HepG2 (cell line): ENCODE measurements at regions not wholly inside any gene's neighbourhood (a gene's known extent, or its start where the extent isn't known, plus 50 kb on each side); places are given as distances from the start of the nearest gene placed in this dataset.

Experiments
- GATAD1 ChIP-seq: IDR thresholded peaks from 2 replicates; pipeline ENCODE4 v1.6.1; 2016; ENCODE audit warnings: missing genetic modification reagents, missing compliant biosample characterization
- KDM4B ChIP-seq: sonication (generic); formaldehyde crosslinking; IDR thresholded peaks from 2 replicates; pipeline ENCODE4 v1.4.0; 2020; ENCODE audit warnings: missing genetic modification reagents
- MAZ ChIP-seq, 2 experiments: sonication (generic) in 1 of 2; formaldehyde crosslinking in 1 of 2; IDR thresholded peaks; 2 replicates each; pipeline versions ENCODE4 v1.5.0 to v1.6.1; 2012 to 2020; ENCODE audit warnings: low read depth in 2 of 2, mild to moderate bottlenecking in 2 of 2, borderline replicate concordance in 1 of 2, improper control_type of control experiment in 1 of 2, low read length in 1 of 2, missing genetic modification reagents in 1 of 2, moderate library complexity in 1 of 2
- MBD4 ChIP-seq: IDR thresholded peaks from 2 replicates; pipeline ENCODE4 v1.6.1; 2012; ENCODE audit warnings: low read length, inconsistent platforms, borderline replicate concordance
- MEF2D ChIP-seq: sonication (generic); formaldehyde crosslinking; IDR thresholded peaks from 2 replicates; pipeline ENCODE4 v1.5.1; 2020; ENCODE audit warnings: mild to moderate bottlenecking, missing genetic modification reagents
- SAFB2 ChIP-seq: sonication (generic); formaldehyde crosslinking; IDR thresholded peaks from 2 replicates; pipeline ENCODE4 v1.5.1; 2020; ENCODE audit warnings: missing genetic modification reagents, low read depth, mild to moderate bottlenecking, borderline replicate concordance
- TAF1 ChIP-seq: sonication (generic); formaldehyde crosslinking; IDR thresholded peaks from 2 replicates; pipeline ENCODE4 v1.4.0; 2020; ENCODE audit warnings: missing genetic modification reagents
- ZBTB42 ChIP-seq: sonication (generic); formaldehyde crosslinking; IDR thresholded peaks from 2 replicates; pipeline ENCODE4 v1.5.0; 2020; ENCODE audit warnings: mild to moderate bottlenecking, missing genetic modification reagents
- ZNF292 ChIP-seq: sonication (generic); formaldehyde crosslinking; IDR thresholded peaks from 2 replicates; pipeline ENCODE4 v1.8.1; 2022; ENCODE audit warnings: mild to moderate bottlenecking, low read depth, missing genetic modification reagents, borderline replicate concordance
- ZNF7 ChIP-seq: IDR thresholded peaks from 2 replicates; pipeline ENCODE4 v1.6.1; 2016; ENCODE audit warnings: missing biosample characterization, missing genetic modification reagents
- ZNF713 ChIP-seq: sonication (generic); formaldehyde crosslinking; IDR thresholded peaks from 2 replicates; pipeline ENCODE4 v1.4.0; 2020; ENCODE audit warnings: mild to moderate bottlenecking, missing genetic modification reagents
- ZSCAN12 ChIP-seq: sonication (generic); formaldehyde crosslinking; IDR thresholded peaks from 2 replicates; pipeline ENCODE4 v1.9.0; 2021; ENCODE audit warnings: mild to moderate bottlenecking, missing genetic modification reagents
- TF ChIP-seq, protein P1 (sequence below): sonication (generic); formaldehyde crosslinking; IDR thresholded peaks from 2 replicates; pipeline ENCODE4 v1.4.0; 2020; ENCODE audit warnings: missing genetic modification reagents, borderline replicate concordance
- TF ChIP-seq, protein P2 (sequence below): sonication (generic); formaldehyde crosslinking; IDR thresholded peaks from 2 replicates; pipeline ENCODE4 v1.4.0; 2020; ENCODE audit warnings: missing genetic modification reagents
- TF ChIP-seq, protein P3 (sequence below): sonication (generic); formaldehyde crosslinking; IDR thresholded peaks from 2 replicates; pipeline ENCODE4 v1.5.0; 2020; ENCODE audit warnings: mild to moderate bottlenecking, missing genetic modification reagents, moderate library complexity
- TF ChIP-seq, protein P4 (sequence below): sonication (generic); formaldehyde crosslinking; conservative IDR thresholded peaks from 2 replicates; pipeline ENCODE4 v1.4.0; 2020; ENCODE audit warnings: missing genetic modification reagents
- TF ChIP-seq, protein P5 (sequence below): sonication (generic); formaldehyde crosslinking; IDR thresholded peaks from 2 replicates; pipeline ENCODE4 v1.5.0; 2020; ENCODE audit warnings: missing genetic modification reagents
- TF ChIP-seq, protein P6 (sequence below): sonication (generic); formaldehyde crosslinking; IDR thresholded peaks from 2 replicates; pipeline ENCODE4 v1.4.0; 2020; ENCODE audit warnings: mild to moderate bottlenecking, missing genetic modification reagents

DNA sequence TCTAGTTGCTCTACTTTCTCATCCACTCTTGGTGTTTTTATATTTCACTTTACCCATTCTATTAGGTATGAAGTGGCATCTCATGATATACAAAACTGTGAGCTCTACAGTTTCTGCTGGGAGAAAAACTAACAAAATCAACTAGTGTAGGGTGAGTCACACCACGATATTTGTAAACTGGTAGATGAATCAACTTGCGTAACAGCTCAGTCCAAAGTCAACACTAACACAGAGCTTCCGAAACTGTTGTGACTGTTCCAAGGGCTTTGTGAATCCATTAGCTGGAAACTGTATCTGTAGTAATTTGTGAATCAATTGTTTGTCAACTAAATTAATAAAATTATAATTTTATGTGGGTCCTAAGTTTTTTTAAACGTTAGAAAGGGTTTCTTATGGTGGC, 119.8 kb upstream of the TSPAN5 start (continued):
- TF ChIP-seq, protein P1, sequence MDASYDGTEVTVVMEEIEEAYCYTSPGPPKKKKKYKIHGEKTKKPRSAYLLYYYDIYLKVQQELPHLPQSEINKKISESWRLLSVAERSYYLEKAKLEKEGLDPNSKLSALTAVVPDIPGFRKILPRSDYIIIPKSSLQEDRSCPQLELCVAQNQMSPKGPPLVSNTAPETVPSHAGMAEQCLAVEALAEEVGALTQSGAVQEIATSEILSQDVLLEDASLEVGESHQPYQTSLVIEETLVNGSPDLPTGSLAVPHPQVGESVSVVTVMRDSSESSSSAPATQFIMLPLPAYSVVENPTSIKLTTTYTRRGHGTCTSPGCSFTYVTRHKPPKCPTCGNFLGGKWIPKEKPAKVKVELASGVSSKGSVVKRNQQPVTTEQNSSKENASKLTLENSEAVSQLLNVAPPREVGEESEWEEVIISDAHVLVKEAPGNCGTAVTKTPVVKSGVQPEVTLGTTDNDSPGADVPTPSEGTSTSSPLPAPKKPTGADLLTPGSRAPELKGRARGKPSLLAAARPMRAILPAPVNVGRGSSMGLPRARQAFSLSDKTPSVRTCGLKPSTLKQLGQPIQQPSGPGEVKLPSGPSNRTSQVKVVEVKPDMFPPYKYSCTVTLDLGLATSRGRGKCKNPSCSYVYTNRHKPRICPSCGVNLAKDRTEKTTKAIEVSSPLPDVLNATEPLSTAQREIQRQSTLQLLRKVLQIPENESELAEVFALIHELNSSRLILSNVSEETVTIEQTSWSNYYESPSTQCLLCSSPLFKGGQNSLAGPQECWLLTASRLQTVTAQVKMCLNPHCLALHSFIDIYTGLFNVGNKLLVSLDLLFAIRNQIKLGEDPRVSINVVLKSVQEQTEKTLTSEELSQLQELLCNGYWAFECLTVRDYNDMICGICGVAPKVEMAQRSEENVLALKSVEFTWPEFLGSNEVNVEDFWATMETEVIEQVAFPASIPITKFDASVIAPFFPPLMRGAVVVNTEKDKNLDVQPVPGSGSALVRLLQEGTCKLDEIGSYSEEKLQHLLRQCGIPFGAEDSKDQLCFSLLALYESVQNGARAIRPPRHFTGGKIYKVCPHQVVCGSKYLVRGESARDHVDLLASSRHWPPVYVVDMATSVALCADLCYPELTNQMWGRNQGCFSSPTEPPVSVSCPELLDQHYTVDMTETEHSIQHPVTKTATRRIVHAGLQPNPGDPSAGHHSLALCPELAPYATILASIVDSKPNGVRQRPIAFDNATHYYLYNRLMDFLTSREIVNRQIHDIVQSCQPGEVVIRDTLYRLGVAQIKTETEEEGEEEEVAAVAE (CRISPR knock-in tag) = peak; percentile 66; the same call in 1 of the 2 replicates
- TF ChIP-seq, protein P2, sequence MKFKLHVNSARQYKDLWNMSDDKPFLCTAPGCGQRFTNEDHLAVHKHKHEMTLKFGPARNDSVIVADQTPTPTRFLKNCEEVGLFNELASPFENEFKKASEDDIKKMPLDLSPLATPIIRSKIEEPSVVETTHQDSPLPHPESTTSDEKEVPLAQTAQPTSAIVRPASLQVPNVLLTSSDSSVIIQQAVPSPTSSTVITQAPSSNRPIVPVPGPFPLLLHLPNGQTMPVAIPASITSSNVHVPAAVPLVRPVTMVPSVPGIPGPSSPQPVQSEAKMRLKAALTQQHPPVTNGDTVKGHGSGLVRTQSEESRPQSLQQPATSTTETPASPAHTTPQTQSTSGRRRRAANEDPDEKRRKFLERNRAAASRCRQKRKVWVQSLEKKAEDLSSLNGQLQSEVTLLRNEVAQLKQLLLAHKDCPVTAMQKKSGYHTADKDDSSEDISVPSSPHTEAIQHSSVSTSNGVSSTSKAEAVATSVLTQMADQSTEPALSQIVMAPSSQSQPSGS (CRISPR knock-in tag) = peak; percentile 34; the same call in 1 of the 2 replicates
- TF ChIP-seq, protein P3, sequence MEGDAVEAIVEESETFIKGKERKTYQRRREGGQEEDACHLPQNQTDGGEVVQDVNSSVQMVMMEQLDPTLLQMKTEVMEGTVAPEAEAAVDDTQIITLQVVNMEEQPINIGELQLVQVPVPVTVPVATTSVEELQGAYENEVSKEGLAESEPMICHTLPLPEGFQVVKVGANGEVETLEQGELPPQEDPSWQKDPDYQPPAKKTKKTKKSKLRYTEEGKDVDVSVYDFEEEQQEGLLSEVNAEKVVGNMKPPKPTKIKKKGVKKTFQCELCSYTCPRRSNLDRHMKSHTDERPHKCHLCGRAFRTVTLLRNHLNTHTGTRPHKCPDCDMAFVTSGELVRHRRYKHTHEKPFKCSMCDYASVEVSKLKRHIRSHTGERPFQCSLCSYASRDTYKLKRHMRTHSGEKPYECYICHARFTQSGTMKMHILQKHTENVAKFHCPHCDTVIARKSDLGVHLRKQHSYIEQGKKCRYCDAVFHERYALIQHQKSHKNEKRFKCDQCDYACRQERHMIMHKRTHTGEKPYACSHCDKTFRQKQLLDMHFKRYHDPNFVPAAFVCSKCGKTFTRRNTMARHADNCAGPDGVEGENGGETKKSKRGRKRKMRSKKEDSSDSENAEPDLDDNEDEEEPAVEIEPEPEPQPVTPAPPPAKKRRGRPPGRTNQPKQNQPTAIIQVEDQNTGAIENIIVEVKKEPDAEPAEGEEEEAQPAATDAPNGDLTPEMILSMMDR (CRISPR knock-in tag) = no peak
- TF ChIP-seq ZSCAN12 (CRISPR knock-in tag) = no peak
- no peak for TF ChIP-seq MEF2D (CRISPR knock-in tag)
- TF ChIP-seq, protein P4, sequence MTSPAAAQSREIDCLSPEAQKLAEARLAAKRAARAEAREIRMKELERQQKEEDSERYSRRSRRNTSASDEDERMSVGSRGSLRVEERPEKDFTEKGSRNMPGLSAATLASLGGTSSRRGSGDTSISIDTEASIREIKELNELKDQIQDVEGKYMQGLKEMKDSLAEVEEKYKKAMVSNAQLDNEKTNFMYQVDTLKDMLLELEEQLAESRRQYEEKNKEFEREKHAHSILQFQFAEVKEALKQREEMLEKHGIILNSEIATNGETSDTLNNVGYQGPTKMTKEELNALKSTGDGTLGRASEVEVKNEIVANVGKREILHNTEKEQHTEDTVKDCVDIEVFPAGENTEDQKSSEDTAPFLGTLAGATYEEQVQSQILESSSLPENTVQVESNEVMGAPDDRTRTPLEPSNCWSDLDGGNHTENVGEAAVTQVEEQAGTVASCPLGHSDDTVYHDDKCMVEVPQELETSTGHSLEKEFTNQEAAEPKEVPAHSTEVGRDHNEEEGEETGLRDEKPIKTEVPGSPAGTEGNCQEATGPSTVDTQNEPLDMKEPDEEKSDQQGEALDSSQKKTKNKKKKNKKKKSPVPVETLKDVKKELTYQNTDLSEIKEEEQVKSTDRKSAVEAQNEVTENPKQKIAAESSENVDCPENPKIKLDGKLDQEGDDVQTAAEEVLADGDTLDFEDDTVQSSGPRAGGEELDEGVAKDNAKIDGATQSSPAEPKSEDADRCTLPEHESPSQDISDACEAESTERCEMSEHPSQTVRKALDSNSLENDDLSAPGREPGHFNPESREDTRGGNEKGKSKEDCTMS (CRISPR knock-in tag) = no peak
- TF ChIP-seq KDM4B (CRISPR knock-in tag) = 0 out of 2 replicates have a peak, but pooled peaks have one; percentile 20
- no peak for TF ChIP-seq GATAD1 (CRISPR knock-in tag)
- no peak for TF ChIP-seq MBD4
- no peak for TF ChIP-seq TAF1 (CRISPR knock-in tag)
- no peak for TF ChIP-seq SAFB2
- TF ChIP-seq MAZ (IDR thresholded peaks at IDR 0.05; ENCODE audit: borderline replicate concordance, low read depth, low read length) = no peak
- peak; percentile 28; the same call in 1 of the 2 replicates for TF ChIP-seq MAZ (CRISPR knock-in tag; IDR thresholded peaks at IDR 0.05; ENCODE audit: low read depth)
- TF ChIP-seq, protein P5, sequence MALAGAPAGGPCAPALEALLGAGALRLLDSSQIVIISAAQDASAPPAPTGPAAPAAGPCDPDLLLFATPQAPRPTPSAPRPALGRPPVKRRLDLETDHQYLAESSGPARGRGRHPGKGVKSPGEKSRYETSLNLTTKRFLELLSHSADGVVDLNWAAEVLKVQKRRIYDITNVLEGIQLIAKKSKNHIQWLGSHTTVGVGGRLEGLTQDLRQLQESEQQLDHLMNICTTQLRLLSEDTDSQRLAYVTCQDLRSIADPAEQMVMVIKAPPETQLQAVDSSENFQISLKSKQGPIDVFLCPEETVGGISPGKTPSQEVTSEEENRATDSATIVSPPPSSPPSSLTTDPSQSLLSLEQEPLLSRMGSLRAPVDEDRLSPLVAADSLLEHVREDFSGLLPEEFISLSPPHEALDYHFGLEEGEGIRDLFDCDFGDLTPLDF (CRISPR knock-in tag) = no peak
- peak; percentile 36; the same call in 1 of the 2 replicates for TF ChIP-seq ZNF292 (CRISPR knock-in tag)
- TF ChIP-seq ZNF7 (CRISPR knock-in tag) = no peak
- TF ChIP-seq, protein P6, sequence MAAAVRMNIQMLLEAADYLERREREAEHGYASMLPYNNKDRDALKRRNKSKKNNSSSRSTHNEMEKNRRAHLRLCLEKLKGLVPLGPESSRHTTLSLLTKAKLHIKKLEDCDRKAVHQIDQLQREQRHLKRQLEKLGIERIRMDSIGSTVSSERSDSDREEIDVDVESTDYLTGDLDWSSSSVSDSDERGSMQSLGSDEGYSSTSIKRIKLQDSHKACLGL = no peak
- TF ChIP-seq ZNF713 = no peak
- TF ChIP-seq ZBTB42 (CRISPR knock-in tag) = no peak
